ENCODE measurements at regions not wholly inside any gene's neighbourhood (a gene's known extent, or its start where the extent isn't known, plus 50 kb on each side); places are given as distances from the start of the nearest gene placed in this dataset.

- TF ChIP-seq CTCF (IDR thresholded peaks at IDR 0.05) = no peak
- TF ChIP-seq POLR2A (IDR thresholded peaks at IDR 0.05) = no peak
Observed at GRCh38 chr21:27740084-27740483, 773.2 kb upstream of the ADAMTS5 start.

All from uterus (tissue), 2 donors.